H1 (cell line): ENCODE measurements at regions not wholly inside any gene's neighbourhood (a gene's known extent, or its start where the extent isn't known, plus 50 kb on each side); places are given as distances from the start of the nearest gene placed in this dataset.

Experiments
- CTCF ChIA-PET: fragments of 300-600 bp; sonication (Branson Sonifier 250); formaldehyde crosslinking; loops from one replicate; lab custom pipeline; 2021; ENCODE audit not compliant: partially characterized antibody; lab: Charles Lee
- POLR2A ChIA-PET: fragments of 300-600 bp; sonication (Branson Sonifier 250); formaldehyde crosslinking; loops from one replicate; lab custom pipeline; 2021; ENCODE audit warnings: inconsistent platforms; ENCODE audit not compliant: partially characterized antibody; lab: Charles Lee
- DNase-seq, 2 experiments: peaks; one replicate each; pipeline versions ENCODE4 v3.0.0 to v3.0.0-alpha.2; 2010 to 2022; ENCODE audit warnings: low spot score in 2 of 2, low read depth in 1 of 2, mixed read lengths in 1 of 2
- FAIRE-seq: peaks from 2 replicates; lab custom pipeline; 2011; peaks lifted over from hg19 to GRCh38; lab: Jason Lieb, UNC
- H2AFZ ChIP-seq: 2 replicates; pipeline ENCODE4 v1.8.1; 2012; ENCODE audit warnings: low read length, inconsistent platforms
- H2AK5ac ChIP-seq: 2 replicates; pipeline ENCODE4 v1.6.1; 2013; ENCODE audit warnings: low read depth, low read length
- H2BK120ac ChIP-seq: replicated peaks from 2 replicates; pipeline ENCODE3; 2013; ENCODE audit warnings: low read depth, low read length, inconsistent platforms
- H2BK12ac ChIP-seq: 2 replicates; pipeline ENCODE4 v1.6.1; 2013; ENCODE audit warnings: low read depth, low read length
- H2BK15ac ChIP-seq: 2 replicates; pipeline ENCODE4 v1.6.1; 2013; ENCODE audit warnings: low read length
- H2BK20ac ChIP-seq: 2 replicates; pipeline ENCODE4 v1.6.1; 2013; ENCODE audit warnings: low read length
- H2BK5ac ChIP-seq: 2 replicates; pipeline ENCODE4 v1.6.1; 2013; ENCODE audit warnings: low read depth, low read length
- H3K14ac ChIP-seq: 2 replicates; pipeline ENCODE4 v1.6.1; 2013; ENCODE audit warnings: inconsistent platforms; ENCODE audit not compliant: insufficient read length
- H3K18ac ChIP-seq: 2 replicates; pipeline ENCODE4 v1.6.1; 2013; ENCODE audit warnings: low read length; ENCODE audit errors: extremely low read depth
- H3K23ac ChIP-seq: 2 replicates; pipeline ENCODE4 v1.6.1; 2013; ENCODE audit warnings: inconsistent platforms; ENCODE audit not compliant: insufficient read length
- H3K23me2 ChIP-seq: 2 replicates; pipeline ENCODE4 v1.6.1; 2013; ENCODE audit warnings: low read depth, low read length
- H3K27ac ChIP-seq: 2 replicates; pipeline ENCODE4 v1.6.1; 2011; ENCODE audit warnings: low read depth, low read length, inconsistent platforms
- H3K27me3 ChIP-seq, 4 experiments: replicated peaks in 1 of 4; 1 replicate in 1 of 4; 2 replicates in 3 of 4; pipeline versions ENCODE4 v1.6.1 to v1.8.1; 2011 to 2013; ENCODE audit warnings: low read length in 3 of 4, mild to moderate bottlenecking in 3 of 4, inconsistent platforms in 2 of 4, mixed read lengths in 2 of 4, moderate library complexity in 1 of 4; ENCODE audit not compliant: control insufficient read depth in 3 of 4, insufficient read depth in 3 of 4; ENCODE audit errors: extremely low read depth in 1 of 4
- H3K36me3 ChIP-seq, 4 experiments: 2 replicates each; pipeline versions ENCODE4 v1.6.1 to v1.8.1; 2011 to 2013; ENCODE audit warnings: mild to moderate bottlenecking in 4 of 4, low read length in 3 of 4, moderate library complexity in 2 of 4, control low read depth in 1 of 4, inconsistent platforms in 1 of 4; ENCODE audit not compliant: insufficient read depth in 4 of 4, control insufficient read depth in 2 of 4
- H3K4ac ChIP-seq: replicated peaks from 2 replicates; pipeline ENCODE3; 2013; ENCODE audit warnings: low read length, low read depth, mixed read lengths, inconsistent platforms; ENCODE audit not compliant: insufficient read length
- H3K4me1 ChIP-seq, 4 experiments: replicated peaks in 1 of 4; 1 replicate in 1 of 4; 2 replicates in 3 of 4; pipeline versions ENCODE4 v1.6.1 to v1.8.1; 2011 to 2013; ENCODE audit warnings: low read length in 3 of 4, inconsistent platforms in 2 of 4, mixed read lengths in 1 of 4; ENCODE audit not compliant: insufficient read depth in 4 of 4, control insufficient read depth in 3 of 4
- H3K4me2 ChIP-seq, 2 experiments: 2 replicates each; pipeline versions ENCODE4 v1.6.1 to v1.8.1; 2011 to 2013; ENCODE audit warnings: low read depth in 2 of 2, low read length in 2 of 2, control low read depth in 1 of 2, inconsistent platforms in 1 of 2, mild to moderate bottlenecking in 1 of 2; ENCODE audit not compliant: insufficient read depth in 1 of 2
- H3K4me3 ChIP-seq, 4 experiments: fragments of 200-600, 300-600 bp in 1 of 4; sonication (generic), shearing (Covaris generic), sonication (Bioruptor Twin) in 1 of 4; 2 replicates each; pipeline versions ENCODE4 v1.5.1 to v1.8.1; 2011 to 2016; ENCODE audit warnings: low read length in 4 of 4, low read depth in 3 of 4, control low read depth in 2 of 4, inconsistent platforms in 2 of 4, mild to moderate bottlenecking in 2 of 4, mixed read lengths in 1 of 4, moderate library complexity in 1 of 4; ENCODE audit not compliant: insufficient read depth in 2 of 4; ENCODE audit errors: extremely low read depth in 1 of 4
- H3K56ac ChIP-seq: replicated peaks from 2 replicates; pipeline ENCODE3; 2013; ENCODE audit warnings: low read depth, mild to moderate bottlenecking, mixed read lengths, low read length, inconsistent platforms; ENCODE audit not compliant: insufficient read length
- H3K79me1 ChIP-seq: 2 replicates; pipeline ENCODE4 v1.6.1; 2013; ENCODE audit warnings: low read depth, low read length, control low read depth
- H3K79me2 ChIP-seq, 2 experiments: 2 replicates each; pipeline versions ENCODE4 v1.6.1 to v1.8.1; 2012 to 2013; ENCODE audit warnings: low read length in 2 of 2, mild to moderate bottlenecking in 2 of 2, inconsistent platforms in 1 of 2; ENCODE audit not compliant: insufficient read depth in 2 of 2, control insufficient read depth in 1 of 2
- H3K9ac ChIP-seq, 4 experiments: replicated peaks in 1 of 4; 1 replicate in 1 of 4; 2 replicates in 3 of 4; pipeline versions ENCODE4 v1.6.1 to v1.8.1; 2011 to 2013; ENCODE audit warnings: low read depth in 3 of 4, low read length in 3 of 4, control low read depth in 2 of 4, mild to moderate bottlenecking in 2 of 4, moderate library complexity in 2 of 4, inconsistent platforms in 1 of 4; ENCODE audit errors: extremely low read depth in 1 of 4
- H3K9me3 ChIP-seq, 2 experiments: 2 replicates each; pipeline versions ENCODE4 v1.6.1 to v1.8.1; 2012 to 2013; ENCODE audit warnings: mild to moderate bottlenecking in 2 of 2, moderate library complexity in 2 of 2, control low read depth in 1 of 2, inconsistent platforms in 1 of 2, low read depth in 1 of 2, low read length in 1 of 2, mixed read lengths in 1 of 2; ENCODE audit not compliant: insufficient read depth in 2 of 2
- H4K20me1 ChIP-seq, 2 experiments: replicated peaks in 1 of 2; 2 replicates each; pipeline versions ENCODE3 to v1.8.1; 2011 to 2013; ENCODE audit warnings: inconsistent platforms in 2 of 2, low read length in 2 of 2, mild to moderate bottlenecking in 1 of 2; ENCODE audit not compliant: insufficient read depth in 2 of 2, control insufficient read depth in 1 of 2
- H4K5ac ChIP-seq: 2 replicates; pipeline ENCODE4 v1.6.1; 2013; ENCODE audit warnings: low read length, low read depth, mixed read lengths, inconsistent platforms; ENCODE audit not compliant: insufficient read length
- H4K8ac ChIP-seq: 2 replicates; pipeline ENCODE4 v1.8.0; 2013; ENCODE audit warnings: mild to moderate bottlenecking, moderate library complexity, low read length, inconsistent platforms; ENCODE audit not compliant: insufficient read depth; ENCODE audit errors: extremely low read depth
- H4K91ac ChIP-seq: replicated peaks from 2 replicates; pipeline ENCODE3; 2013; ENCODE audit warnings: low read length, mixed read lengths, inconsistent platforms; ENCODE audit not compliant: insufficient read length
- ASH2L ChIP-seq: fragments of 200-600, 300-600 bp; sonication (generic); IDR thresholded peaks from one replicate; pipeline ENCODE4 v1.7.1; 2017; ENCODE audit warnings: low read length
- ATF2 ChIP-seq: IDR thresholded peaks from 2 replicates; pipeline ENCODE4 v1.6.1; 2012; ENCODE audit warnings: low read length, inconsistent platforms
- BACH1 ChIP-seq: IDR thresholded peaks from 2 replicates; pipeline ENCODE4 v1.6.1; 2012; ENCODE audit warnings: low read length, improper control_type of control experiment
- E2F6 ChIP-seq: IDR thresholded peaks from 2 replicates; pipeline ENCODE4 v1.6.1; 2012; ENCODE audit warnings: inconsistent platforms
- GTF2F1 ChIP-seq: IDR thresholded peaks from 2 replicates; pipeline ENCODE4 v1.6.1; 2012; ENCODE audit warnings: low read depth, low read length, improper control_type of control experiment, borderline replicate concordance
- HDAC6 ChIP-seq: IDR thresholded peaks from one replicate; pipeline ENCODE4 v1.7.1; 2012; ENCODE audit warnings: low read depth, mild to moderate bottlenecking, inconsistent platforms, low read length, moderate library complexity
- NANOG ChIP-seq: IDR thresholded peaks from 2 replicates; pipeline ENCODE4 v1.6.1; 2011; ENCODE audit warnings: low read length, low read depth, mild to moderate bottlenecking, inconsistent platforms; ENCODE audit not compliant: insufficient read depth, poor library complexity, severe bottlenecking
- NRF1 ChIP-seq: IDR thresholded peaks from 2 replicates; pipeline ENCODE4 v1.6.1; 2011; ENCODE audit warnings: mild to moderate bottlenecking, low read depth, low read length, improper control_type of control experiment
- RNF2 ChIP-seq: fragments of 200-900, 300-1000 bp; sonication (generic); IDR thresholded peaks from 2 replicates; pipeline ENCODE4 v1.7.1; 2016; ENCODE audit warnings: borderline replicate concordance, low read depth, mild to moderate bottlenecking, antibody characterized with exemption, low read length; ENCODE audit not compliant: poor library complexity, severe bottlenecking; ENCODE audit errors: missing control alignments
- TCF12 ChIP-seq: IDR thresholded peaks from 2 replicates; pipeline ENCODE4 v1.6.1; 2011; ENCODE audit warnings: low read depth, mild to moderate bottlenecking, low read length
- WGBS, 2 experiments: shearing (Covaris generic) in 1 of 2; methylation state at CpG; one replicate each; pipeline versions ENCODE4 v1.1.6 to v1.1.7; 2013 to 2015; ENCODE audit warnings: low lambda C conversion rate in 2 of 2, mixed read lengths in 2 of 2, inconsistent platforms in 1 of 2, low coverage in 1 of 2, missing lambda C conversion rate in 1 of 2; ENCODE audit not compliant: insufficient replicate concordance in 2 of 2, insufficient coverage in 1 of 2, insufficient read length in 1 of 2; ENCODE audit errors: extremely low coverage in 1 of 2, missing lambda C conversion rate in 1 of 2; 5-methylcytosine and 5-hydroxymethylcytosine counted together
- TF ChIP-seq, protein P1 (sequence below): IDR thresholded peaks from 2 replicates; pipeline ENCODE4 v1.6.1; 2011; ENCODE audit warnings: low read length, improper control_type of control experiment

GRCh38 chrX:28487818-28488217, 99.4 kb upstream of the IL1RAPL1 start:
- Histone ChIP-seq H3K4ac (no peak overlapping the region), H3K23ac (no peak overlapping the region), H3K27ac (no peak overlapping the region), H3K18ac (no peak overlapping the region), H3K4me2 (no peak overlapping the region), H2AK5ac (no peak overlapping the region), H3K36me3 (no peaks in the 10 kb centered on the region), H3K23me2 (no peaks in the 10 kb centered on the region), H3K27me3 (no peaks in the 10 kb centered on the region), H2BK12ac (no peak overlapping the region), H3K9ac (no peak overlapping the region), H3K56ac (no peak overlapping the region), H3K4me1 (no peaks in the 10 kb centered on the region), H2BK15ac (no peak overlapping the region), H4K5ac (no peak overlapping the region), H3K4me3 (no peak overlapping the region), H3K79me1 (no peaks in the 10 kb centered on the region), H2AFZ (no peak overlapping the region), H3K14ac (no peak overlapping the region), H2BK20ac (no peak overlapping the region), H3K9me3 (no peaks in the 10 kb centered on the region), H3K79me2 (no peaks in the 10 kb centered on the region), H2BK120ac (no peak overlapping the region), H4K91ac (no peak overlapping the region), H4K20me1 (no peaks in the 10 kb centered on the region), H4K8ac (no peak overlapping the region), H2BK5ac (no peak overlapping the region)
- WGBS, 2 experiments, result 91% methylated on average over 3 of the region's 3 CpGs; no CpG with 5 or more reads in 1 of the 2 experiments
- POLR2A ChIA-PET, result no interaction called here
- FAIRE-seq (no peak), DNase-seq (no peak)
- CTCF ChIA-PET, result no interaction called here
- TF ChIP-seq GTF2F1 (no peak), E2F6 (no peak), NRF1 (no peak), ATF2 (no peak), RNF2 (no peak), BACH1 (no peak), HDAC6 (no peak), NANOG (no peak), TCF12 (no peak), ASH2L (no peak)
- TF ChIP-seq, protein P1, sequence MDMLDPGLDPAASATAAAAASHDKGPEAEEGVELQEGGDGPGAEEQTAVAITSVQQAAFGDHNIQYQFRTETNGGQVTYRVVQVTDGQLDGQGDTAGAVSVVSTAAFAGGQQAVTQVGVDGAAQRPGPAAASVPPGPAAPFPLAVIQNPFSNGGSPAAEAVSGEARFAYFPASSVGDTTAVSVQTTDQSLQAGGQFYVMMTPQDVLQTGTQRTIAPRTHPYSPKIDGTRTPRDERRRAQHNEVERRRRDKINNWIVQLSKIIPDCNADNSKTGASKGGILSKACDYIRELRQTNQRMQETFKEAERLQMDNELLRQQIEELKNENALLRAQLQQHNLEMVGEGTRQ, result no peak
